Skeletal muscle tissue (tissue), 3 donors: ENCODE measurements at regions not wholly inside any gene's neighbourhood (a gene's known extent, or its start where the extent isn't known, plus 50 kb on each side); places are given as distances from the start of the nearest gene placed in this dataset.

Source experiments
- H3K27ac ChIP-seq: one replicate; pipeline ENCODE4 v1.7.0; 2013; ENCODE audit warnings: mild to moderate bottlenecking, low read depth, low read length, inconsistent platforms
- H3K27me3 ChIP-seq, 3 donors: one replicate each; pipeline ENCODE4 v1.7.0; 2013; ENCODE audit warnings: low read length in 3 of 3; ENCODE audit not compliant: control insufficient read depth in 3 of 3, insufficient read depth in 3 of 3
- H3K36me3 ChIP-seq, 3 donors: one replicate each; pipeline ENCODE4 v1.7.0; 2013; ENCODE audit warnings: low read length in 3 of 3; ENCODE audit not compliant: control insufficient read depth in 3 of 3, insufficient read depth in 3 of 3
- H3K4me1 ChIP-seq, 3 donors: one replicate each; pipeline ENCODE4 v1.7.0; 2013; ENCODE audit warnings: low read length in 3 of 3, mild to moderate bottlenecking in 3 of 3; ENCODE audit not compliant: control insufficient read depth in 3 of 3, insufficient read depth in 3 of 3
- H3K4me3 ChIP-seq, 3 donors: one replicate each; pipeline ENCODE4 v1.7.0; 2013; ENCODE audit warnings: low read length in 3 of 3
- H3K9ac ChIP-seq, 3 donors: one replicate each; pipeline ENCODE4 v1.7.0; 2013; ENCODE audit warnings: low read length in 3 of 3, mild to moderate bottlenecking in 3 of 3, moderate library complexity in 2 of 3, low read depth in 1 of 3
- H3K9me3 ChIP-seq, 3 donors: one replicate each; pipeline ENCODE4 v1.7.0; 2013; ENCODE audit warnings: low read length in 3 of 3; ENCODE audit not compliant: control insufficient read depth in 3 of 3
- donor health status: Osteomylitis.

DNA sequence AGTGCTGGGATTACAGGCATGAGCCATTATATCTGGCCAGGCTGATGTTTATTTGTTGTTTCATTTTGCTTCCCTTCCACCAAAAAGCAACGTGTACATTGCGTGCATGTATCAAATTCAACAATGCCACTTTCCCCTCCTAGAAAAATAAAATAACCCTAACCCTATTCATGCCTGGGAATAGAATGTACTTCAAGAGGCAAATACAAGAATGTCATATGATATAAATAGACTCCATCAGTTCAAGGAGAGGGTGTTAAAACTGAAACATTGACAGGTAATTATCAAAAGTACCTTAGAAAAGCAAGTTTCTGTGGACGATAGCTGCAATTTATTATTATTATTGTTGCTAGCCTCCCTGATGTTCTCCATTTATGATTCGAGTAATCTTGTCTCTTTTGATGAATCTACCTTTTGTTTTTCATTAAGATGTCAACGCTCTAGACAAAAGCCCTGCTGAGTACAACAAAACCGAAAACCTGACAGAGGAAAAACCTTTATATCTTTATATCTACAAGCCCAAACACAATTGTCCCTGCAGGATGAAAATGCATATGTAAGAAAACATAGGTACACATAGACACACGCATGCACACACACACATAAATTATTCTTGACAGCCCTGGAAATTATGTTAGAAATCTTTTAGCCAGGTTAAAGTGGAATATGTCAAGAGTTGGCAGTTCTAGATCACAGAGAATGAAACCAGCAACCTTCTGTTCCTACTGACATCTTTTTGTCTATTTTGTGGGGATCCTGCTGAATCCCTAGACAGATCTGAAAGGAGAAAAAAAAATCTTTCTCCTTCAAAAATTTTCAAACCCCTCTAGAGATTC, 98.9 kb downstream of the BTG1 start:
- H3K9me3 ChIP-seq: no peaks in the 10 kb centered on the region
- no peak overlapping the region for H3K27ac ChIP-seq
- H3K4me1 ChIP-seq: no peaks in the 10 kb centered on the region
- H3K36me3 ChIP-seq: no peaks in the 10 kb centered on the region
- H3K27me3 ChIP-seq: no peaks in the 10 kb centered on the region
- no peak overlapping the region for H3K4me3 ChIP-seq
- H3K9ac ChIP-seq: no peak overlapping the region

DNA sequence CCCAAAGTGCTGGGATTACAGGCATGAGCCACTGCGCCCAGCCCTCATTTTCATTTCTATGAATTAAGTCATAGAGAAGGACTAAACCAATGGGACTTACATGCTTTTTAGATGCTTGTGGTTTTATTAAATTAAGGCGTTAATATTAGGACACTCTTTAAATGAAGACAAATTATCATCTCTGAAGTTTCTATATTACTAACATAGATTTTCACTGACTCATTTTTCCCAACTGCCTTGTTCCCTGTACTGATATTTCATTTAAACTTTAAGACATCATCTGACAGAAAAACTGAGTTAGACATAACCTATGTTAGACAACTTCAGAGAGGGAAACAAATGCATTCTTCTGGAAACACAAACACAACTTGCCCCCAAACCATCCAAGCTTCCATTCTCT, 99.8 kb downstream of the BTG1 start:
- Histone ChIP-seq H3K9me3 (no peaks in the 10 kb centered on the region), H3K27ac (no peak overlapping the region), H3K36me3 (no peaks in the 10 kb centered on the region), H3K27me3 (no peaks in the 10 kb centered on the region), H3K4me3 (no peak overlapping the region), H3K4me1 (no peaks in the 10 kb centered on the region), H3K9ac (no peak overlapping the region)

DNA sequence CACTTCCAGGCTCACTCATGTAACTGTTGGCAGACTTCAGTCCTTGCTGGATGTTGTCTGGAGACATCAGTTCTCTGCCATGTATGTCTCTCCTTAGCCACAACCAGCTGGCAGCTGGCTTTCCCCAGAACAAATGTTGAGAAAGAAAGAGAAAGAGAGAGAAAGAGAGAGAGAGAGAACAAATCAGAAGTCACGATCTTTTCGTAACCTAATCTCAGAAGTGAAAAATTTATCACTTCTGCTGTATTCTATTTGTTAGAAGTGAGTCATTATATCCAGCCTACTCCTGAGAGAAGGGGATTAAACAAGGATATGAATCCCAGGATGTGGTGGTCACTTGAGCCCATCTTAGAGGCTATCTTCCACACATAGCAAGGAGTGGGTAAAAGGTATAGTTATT, 101.2 kb downstream of the BTG1 start:
- Histone ChIP-seq H3K4me3 (no peak overlapping the region), H3K9ac (no peak overlapping the region), H3K4me1 (no peaks in the 10 kb centered on the region), H3K36me3 (no peaks in the 10 kb centered on the region), H3K27me3 (no peaks in the 10 kb centered on the region), H3K27ac (no peak overlapping the region), H3K9me3 (no peaks in the 10 kb centered on the region)

DNA sequence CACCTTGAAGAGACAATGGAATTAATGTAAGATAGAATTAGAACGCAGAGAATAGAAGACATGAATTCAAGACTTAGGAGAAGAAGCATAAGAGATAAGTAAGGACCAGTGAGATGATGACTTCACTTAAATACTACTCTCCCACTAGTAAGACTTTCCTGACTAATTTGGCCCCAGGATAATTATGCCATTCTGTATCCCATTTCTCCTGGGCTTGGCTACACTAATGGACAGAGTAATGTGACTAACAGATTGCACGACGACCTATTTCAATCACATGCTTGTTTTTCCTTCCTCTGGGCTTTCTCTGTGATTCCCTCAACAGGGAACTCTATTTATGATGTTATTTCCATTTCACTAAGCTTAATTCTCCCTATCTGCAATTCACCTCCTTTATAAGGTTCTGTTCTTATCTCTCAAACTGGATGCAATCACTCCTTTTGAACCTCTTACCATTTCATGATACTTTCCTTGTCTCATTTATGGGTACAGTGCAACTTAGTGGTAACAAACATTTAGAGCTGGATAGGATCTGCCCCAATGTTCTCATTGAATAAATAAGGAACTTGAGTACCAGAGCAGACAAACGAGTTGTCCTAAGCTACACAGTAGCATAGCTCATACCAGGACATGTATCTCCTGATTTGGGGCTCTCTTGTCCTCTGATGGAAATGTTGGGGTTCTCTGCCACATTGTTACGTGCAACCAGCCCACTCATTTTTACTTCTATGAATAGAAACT, 102.7 kb downstream of the BTG1 start:
- no peaks in the 10 kb centered on the region for H3K36me3 ChIP-seq
- no peaks in the 10 kb centered on the region for H3K9me3 ChIP-seq
- no peaks in the 10 kb centered on the region for H3K4me1 ChIP-seq
- no peak overlapping the region for H3K4me3 ChIP-seq
- H3K9ac ChIP-seq: no peak overlapping the region
- no peaks in the 10 kb centered on the region for H3K27me3 ChIP-seq
- no peak overlapping the region for H3K27ac ChIP-seq

DNA sequence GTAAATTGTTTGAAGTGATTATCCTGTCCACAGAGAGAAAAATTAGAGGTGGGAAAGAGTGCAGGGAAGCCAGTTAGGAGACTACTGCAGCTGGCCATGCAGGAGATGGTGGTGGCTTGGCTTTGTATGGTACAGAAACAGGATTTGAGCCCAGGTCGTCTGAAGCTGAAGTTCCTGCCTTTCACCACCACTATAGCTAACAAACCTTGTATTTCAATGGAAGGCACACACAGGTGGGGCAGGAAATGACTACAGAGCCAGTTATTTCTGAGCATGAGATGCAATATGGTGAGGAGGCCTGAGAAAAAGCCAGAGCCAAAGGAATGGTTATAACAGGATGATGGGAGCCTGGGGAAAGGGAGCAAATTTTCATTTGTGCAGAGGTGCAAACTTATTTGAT, 103.9 kb downstream of the BTG1 start:
- H3K9ac ChIP-seq: no peak overlapping the region
- peaks cover 0 to 5% (median 0%) of the 10 kb centered on the region in 3 donors for H3K4me1 ChIP-seq
- H3K9me3 ChIP-seq: no peaks in the 10 kb centered on the region
- no peak overlapping the region for H3K4me3 ChIP-seq
- H3K27ac ChIP-seq: no peak overlapping the region
- H3K27me3 ChIP-seq: no peaks in the 10 kb centered on the region
- no peaks in the 10 kb centered on the region for H3K36me3 ChIP-seq

DNA sequence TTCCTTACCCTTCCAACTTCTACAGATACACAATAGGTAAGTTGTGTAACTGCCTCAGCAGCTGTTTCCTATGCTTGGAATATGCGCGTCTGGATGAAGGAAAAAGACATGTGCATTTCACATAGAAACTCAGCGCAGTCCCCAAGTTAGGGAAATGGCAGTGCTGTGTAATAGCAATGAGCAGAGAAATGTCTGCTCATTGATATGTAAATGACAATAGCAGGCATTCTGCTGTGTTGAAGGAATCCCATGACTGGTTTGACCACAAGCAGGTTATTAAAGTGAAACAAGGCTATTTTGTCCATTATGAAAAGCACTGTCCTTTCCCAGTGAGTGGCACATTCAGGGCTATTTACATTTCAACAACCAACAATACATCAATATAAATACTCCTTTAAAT, 106.6 kb downstream of the BTG1 start:
- Histone ChIP-seq H3K4me3 (no peak overlapping the region), H3K27ac (no peak overlapping the region), H3K36me3 (no peaks in the 10 kb centered on the region)

DNA sequence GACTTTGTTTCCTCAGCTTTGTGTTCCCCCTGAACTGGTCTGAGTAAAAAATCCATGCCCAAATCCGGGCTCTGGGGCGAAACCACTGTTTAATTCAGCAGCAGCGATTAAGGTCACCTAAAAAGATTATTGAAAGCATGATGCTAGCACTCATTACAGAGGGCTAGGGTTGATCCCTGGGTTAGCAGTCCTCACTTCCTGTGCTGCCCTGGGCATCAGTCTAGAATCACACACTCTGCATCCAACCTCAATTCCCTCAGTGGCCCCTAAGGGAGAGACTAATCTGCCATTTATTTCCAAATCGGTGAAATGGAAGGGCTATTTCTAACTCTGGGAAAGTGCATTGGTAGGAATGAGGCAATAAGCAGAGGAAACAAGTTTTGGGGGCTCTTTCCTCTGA, 107.2 kb downstream of the BTG1 start:
- H3K9me3 ChIP-seq: no peaks in the 10 kb centered on the region
- H3K4me1 ChIP-seq: peaks cover 9 to 10% (median 9%) of the 10 kb centered on the region in 3 donors
- H3K9ac ChIP-seq: no peak overlapping the region
- H3K4me3 ChIP-seq: no peak overlapping the region
- H3K36me3 ChIP-seq: no peaks in the 10 kb centered on the region
- H3K27me3 ChIP-seq: no peaks in the 10 kb centered on the region
- H3K27ac ChIP-seq: no peak overlapping the region

More for the DNA sequence above, 106.6 kb downstream of the BTG1 start:
- Histone ChIP-seq H3K9ac (no peak overlapping the region), H3K27me3 (no peaks in the 10 kb centered on the region), H3K9me3 (no peaks in the 10 kb centered on the region), H3K4me1 (peaks cover 9 to 10% (median 9%) of the 10 kb centered on the region in 3 donors)

DNA sequence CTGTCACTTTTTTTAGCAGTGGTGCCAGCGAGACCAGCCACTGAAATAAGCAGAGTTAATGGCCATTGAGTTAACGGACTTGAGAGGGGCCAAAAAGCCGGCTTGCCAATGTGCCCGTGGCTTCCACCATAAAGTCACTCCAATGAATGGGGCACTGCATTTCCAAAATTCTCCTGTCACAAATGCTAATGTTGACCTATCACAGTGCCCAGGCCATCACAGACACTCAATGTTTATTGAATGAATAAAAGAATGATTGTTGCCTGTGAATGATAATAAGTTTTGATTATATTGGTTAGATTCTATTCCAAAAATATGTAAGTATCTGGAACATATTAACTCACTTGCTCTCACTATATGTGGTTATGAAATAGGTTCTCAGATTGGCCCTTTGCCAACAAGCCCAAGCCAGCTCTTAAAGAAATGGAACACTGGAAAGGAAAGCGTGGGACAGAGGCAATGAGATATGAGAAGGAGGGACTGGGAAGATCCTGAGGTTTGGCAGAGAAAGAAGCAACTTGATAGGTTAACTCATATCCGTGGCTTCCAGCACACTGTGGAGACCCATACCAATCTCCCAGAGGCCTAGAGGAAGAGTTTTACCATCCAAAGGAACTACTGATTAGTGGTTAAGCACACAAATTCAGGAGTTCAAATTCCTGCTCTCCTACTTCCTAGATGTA, 108.7 kb downstream of the BTG1 start:
- H3K27ac ChIP-seq: no peak overlapping the region
- no peak overlapping the region for H3K9ac ChIP-seq
- H3K4me3 ChIP-seq: no peak overlapping the region
- H3K4me1 ChIP-seq: peaks cover 9 to 10% (median 9%) of the 10 kb centered on the region in 3 donors
- no peaks in the 10 kb centered on the region for H3K36me3 ChIP-seq
- no peaks in the 10 kb centered on the region for H3K9me3 ChIP-seq
- no peaks in the 10 kb centered on the region for H3K27me3 ChIP-seq

DNA sequence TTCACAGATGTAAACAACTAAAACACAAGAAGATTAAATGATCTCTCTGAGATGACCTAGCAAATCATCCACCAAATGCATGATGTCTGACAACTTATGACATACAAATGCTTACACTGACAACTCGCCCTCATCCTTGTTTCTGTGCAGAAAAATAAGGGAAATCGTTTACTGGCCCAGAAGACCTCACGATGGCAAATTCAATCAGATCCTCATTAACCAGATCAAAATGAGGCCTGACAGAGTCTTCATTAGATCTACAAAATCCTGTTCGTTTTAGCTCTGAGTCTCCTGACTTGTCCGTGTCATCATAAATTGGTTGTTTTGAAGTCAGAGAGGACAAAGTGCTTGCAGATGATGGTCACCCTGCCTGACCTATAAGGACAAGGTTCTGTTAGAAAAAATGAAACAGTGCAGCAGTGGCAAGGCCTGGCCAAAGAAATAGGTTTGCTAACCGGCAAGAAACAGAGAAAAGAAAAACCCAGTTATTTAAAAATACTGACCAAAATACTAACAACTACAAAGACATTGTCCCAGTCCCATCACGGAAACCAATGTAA, 109.5 kb downstream of the BTG1 start:
- Histone ChIP-seq H3K27ac (no peak overlapping the region), H3K9ac (no peak overlapping the region), H3K9me3 (no peaks in the 10 kb centered on the region), H3K4me1 (peaks cover 9 to 10% (median 9%) of the 10 kb centered on the region in 3 donors), H3K27me3 (no peaks in the 10 kb centered on the region), H3K4me3 (no peak overlapping the region), H3K36me3 (no peaks in the 10 kb centered on the region)
